Aorta (tissue), 5 donors: ENCODE measurements at regions not wholly inside any gene's neighbourhood (a gene's known extent, or its start where the extent isn't known, plus 50 kb on each side); places are given as distances from the start of the nearest gene placed in this dataset.

Experiments
- ATAC-seq: fragments of 200-7000 bp; cut with Tn5 transposase; one replicate; pipeline ENCODE4 v1.9.1; 2022; ENCODE audit warnings: moderate library complexity; ENCODE audit not compliant: low FRiP score
- DNase-seq, 2 donors: peaks; one replicate each; pipeline ENCODE4 v3.0.0-alpha.2; 2020
- H3K27ac ChIP-seq, 2 donors: one replicate each; pipeline ENCODE4 v1.5.1; 2013; ENCODE audit warnings: low read length in 2 of 2, mild to moderate bottlenecking in 2 of 2, moderate library complexity in 2 of 2, control low read depth in 1 of 2, inconsistent platforms in 1 of 2, low read depth in 1 of 2
- H3K27me3 ChIP-seq, 2 donors: one replicate each; pipeline ENCODE4 v1.6.1; 2013; ENCODE audit warnings: control low read depth in 1 of 2, low read length in 1 of 2, mild to moderate bottlenecking in 1 of 2, moderate library complexity in 1 of 2; ENCODE audit not compliant: insufficient read depth in 2 of 2, control insufficient read depth in 1 of 2
- H3K36me3 ChIP-seq, 2 donors: one replicate each; pipeline ENCODE4 v1.6.1; 2013; ENCODE audit warnings: control low read depth in 1 of 2, low read length in 1 of 2, mild to moderate bottlenecking in 1 of 2; ENCODE audit not compliant: insufficient read depth in 2 of 2, control insufficient read depth in 1 of 2
- H3K4me1 ChIP-seq, 2 donors: one replicate each; pipeline ENCODE4 v1.6.1; 2013; ENCODE audit warnings: low read length in 2 of 2, control low read depth in 1 of 2, mild to moderate bottlenecking in 1 of 2, moderate library complexity in 1 of 2; ENCODE audit not compliant: insufficient read depth in 2 of 2, control insufficient read depth in 1 of 2
- H3K4me3 ChIP-seq, 2 donors: one replicate each; pipeline ENCODE4 v1.5.1; 2013; ENCODE audit warnings: low read length in 2 of 2, control low read depth in 1 of 2, mild to moderate bottlenecking in 1 of 2
- H3K9me3 ChIP-seq: one replicate; pipeline ENCODE4 v1.6.1; 2013; ENCODE audit warnings: mild to moderate bottlenecking, low read length; ENCODE audit not compliant: control insufficient read depth
- WGBS, 2 donors: extraction: QIAGEN DNeasy Blood & Tissue Kit; methylation state at CpG; one replicate each; pipeline ENCODE4 v1.1.7; 2013; 5-methylcytosine and 5-hydroxymethylcytosine counted together
- intact Hi-C, 2 donors: fragments of 100-400 bp; cut with DNase I; formaldehyde crosslinking; loops; one replicate each; pipeline versions ENCODE4 v1.14.2 to v1.15.0; 2022
- donor health status: healthy with polysubstance abuse.
- donor health status: Bipolar disorder and iron deficiency.
- donor health status: DM: no; HTN: no; CAD: no.
- donor health status: DM: no; HTN: no; CAD: no.
- donor health status: DM: yes; HTN: yes; CAD: no.

GRCh38 chr11:41983475-41983874 lies 524.0 kb upstream of the LRRC4C start:
- Histone ChIP-seq H3K27me3 (no peaks in the 10 kb centered on the region), H3K27ac (no peak overlapping the region), H3K4me1 (no peaks in the 10 kb centered on the region), H3K4me3 (no peak overlapping the region), H3K36me3 (no peaks in the 10 kb centered on the region), H3K9me3 (no peaks in the 10 kb centered on the region)
- intact Hi-C loops, result no loop called here
- ATAC-seq (no peak), DNase-seq (no peak)

GRCh38 chr11:41984023-41984422 lies 524.6 kb upstream of the LRRC4C start:
- no peaks in the 10 kb centered on the region for H3K36me3 ChIP-seq
- no peaks in the 10 kb centered on the region for H3K27me3 ChIP-seq
- no peaks in the 10 kb centered on the region for H3K9me3 ChIP-seq
- intact Hi-C loops, result no loop called here
- no peaks in the 10 kb centered on the region for H3K4me1 ChIP-seq
- 91 to 96% methylated on average over 2 of the region's 2 CpGs for WGBS, 2 donors
- ATAC-seq, result no peak
- H3K27ac ChIP-seq, result no peak overlapping the region
- DNase-seq, result no peak
- no peak overlapping the region for H3K4me3 ChIP-seq

GRCh38 chr11:41985799-41986198 lies 526.3 kb upstream of the LRRC4C start:
- DNase-seq (peak in 1 of 2 donors; percentile 62), ATAC-seq (no peak)
- no peak overlapping the region for H3K27ac ChIP-seq
- no peaks in the 10 kb centered on the region for H3K36me3 ChIP-seq
- 96 to 99% methylated on average over 6 of the region's 6 CpGs for WGBS, 2 donors
- H3K4me1 ChIP-seq, result no peaks in the 10 kb centered on the region
- H3K9me3 ChIP-seq, result no peaks in the 10 kb centered on the region
- no peaks in the 10 kb centered on the region for H3K27me3 ChIP-seq
- intact Hi-C loops, result no loop called here
- no peak overlapping the region for H3K4me3 ChIP-seq

DNA sequence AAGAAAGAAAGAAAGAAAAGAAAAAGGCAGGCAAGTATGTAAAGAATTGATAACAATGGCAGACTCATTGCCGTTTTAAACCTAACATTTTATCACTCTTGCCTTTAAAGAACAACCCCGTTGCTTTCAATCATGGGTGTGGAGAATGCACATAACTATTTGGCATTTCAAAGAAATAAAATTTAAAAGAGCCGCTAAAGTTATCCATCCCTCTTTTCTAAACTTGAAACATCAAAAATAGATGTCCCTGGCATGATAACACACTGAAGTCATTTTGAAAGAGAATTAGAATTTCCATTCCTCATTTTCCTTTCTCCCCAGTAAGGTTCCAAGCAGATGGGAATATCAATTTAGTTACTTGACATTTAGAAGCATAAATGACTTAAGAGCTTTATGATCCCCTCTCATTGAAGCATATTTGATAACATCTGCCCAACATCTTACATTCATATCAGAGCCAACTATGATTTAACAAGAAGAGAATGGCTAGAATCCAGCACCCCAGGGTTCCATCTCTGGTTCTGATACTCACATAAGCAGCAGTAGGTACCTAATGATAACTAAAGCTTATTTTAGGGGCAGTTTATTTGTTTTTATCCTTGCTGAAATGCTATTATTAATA lies 529.6 kb upstream of the LRRC4C start:
- DNase-seq (no peak), ATAC-seq (no peak)
- Histone ChIP-seq H3K4me3 (no peak overlapping the region), H3K27me3 (no peaks in the 10 kb centered on the region), H3K36me3 (no peaks in the 10 kb centered on the region), H3K27ac (no peak overlapping the region), H3K4me1 (no peaks in the 10 kb centered on the region), H3K9me3 (no peaks in the 10 kb centered on the region)
- intact Hi-C loops, result no loop called here
- 27 to 44% methylated on average over 3 of the region's 3 CpGs for WGBS, 2 donors

DNA sequence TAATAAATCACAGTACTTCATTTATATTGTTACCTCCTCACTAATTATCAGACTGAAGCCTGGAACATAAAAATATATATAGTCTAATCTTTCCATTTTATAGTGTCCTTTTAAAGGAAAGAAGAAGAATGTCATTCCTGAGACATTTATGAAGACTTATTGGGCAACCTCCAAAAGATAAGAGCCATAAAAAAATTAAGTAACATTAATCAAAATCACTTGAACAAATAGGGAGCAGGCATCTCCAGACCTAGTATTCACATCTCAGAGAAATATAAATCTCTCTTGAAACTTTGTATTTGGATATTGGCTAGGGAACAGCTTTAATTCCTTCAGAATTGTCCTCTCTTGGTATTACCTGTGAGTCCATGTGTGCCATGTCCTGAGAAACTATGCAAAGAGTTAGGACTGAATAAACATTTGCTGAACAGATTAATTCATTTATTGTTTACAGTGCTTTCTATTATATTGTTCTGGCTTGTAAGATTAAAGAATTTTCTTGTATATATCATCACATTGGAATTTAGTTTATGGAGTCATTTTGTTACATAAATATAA lies 530.5 kb upstream of the LRRC4C start:
- H3K27me3 ChIP-seq, result no peaks in the 10 kb centered on the region
- DNase-seq (no peak), ATAC-seq (no peak)
- H3K4me3 ChIP-seq, result no peak overlapping the region
- no peaks in the 10 kb centered on the region for H3K4me1 ChIP-seq
- intact Hi-C loops, result no loop called here
- no peak overlapping the region for H3K27ac ChIP-seq
- no peaks in the 10 kb centered on the region for H3K9me3 ChIP-seq
- H3K36me3 ChIP-seq, result no peaks in the 10 kb centered on the region

- Histone ChIP-seq H3K4me3 (no peak overlapping the region), H3K27ac (no peak overlapping the region), H3K36me3 (no peaks in the 10 kb centered on the region), H3K4me1 (no peaks in the 10 kb centered on the region), H3K27me3 (no peaks in the 10 kb centered on the region), H3K9me3 (no peaks in the 10 kb centered on the region)
- WGBS, 2 donors, result 63 to 72% methylated on average over 1 of the region's 1 CpG
- intact Hi-C loops, result no loop called here
- no peak for ATAC-seq
- no peak for DNase-seq
These were observed 537.1 kb upstream of the LRRC4C start for GRCh38 chr11:41996533-41996932.

DNA sequence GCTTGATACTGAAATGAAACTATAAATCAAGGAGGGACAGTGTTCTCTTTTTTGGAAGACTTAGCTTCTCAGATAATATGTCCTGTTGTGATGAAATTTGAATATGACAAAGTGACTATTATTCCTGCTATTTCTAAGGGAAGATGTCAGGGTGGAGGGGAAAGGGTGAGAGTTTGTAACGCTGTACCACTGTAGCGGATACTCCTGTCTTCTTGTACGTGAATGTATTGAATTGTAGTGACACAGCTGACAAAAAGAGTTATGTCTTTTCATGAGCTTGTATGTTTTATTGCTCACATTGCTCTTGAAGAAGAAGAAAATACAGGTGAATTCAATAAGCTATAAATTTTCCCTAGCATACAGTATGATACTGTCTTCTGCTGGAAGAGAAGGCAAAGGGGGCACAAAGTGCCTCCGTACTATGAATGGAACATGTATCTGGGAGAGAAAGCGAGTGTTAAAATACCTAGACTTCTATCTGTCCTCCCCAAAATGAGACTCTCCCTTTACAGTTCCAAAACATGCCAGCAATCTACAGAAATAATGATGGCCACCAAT lies 538.5 kb upstream of the LRRC4C start:
- Histone ChIP-seq H3K36me3 (no peaks in the 10 kb centered on the region), H3K27me3 (no peaks in the 10 kb centered on the region), H3K27ac (no peak overlapping the region), H3K4me3 (no peak overlapping the region), H3K4me1 (no peaks in the 10 kb centered on the region), H3K9me3 (no peaks in the 10 kb centered on the region)
- intact Hi-C loops, result no loop called here
- DNase-seq, result no peak
- no peak for ATAC-seq
- 85 to 86% methylated on average over 5 of the region's 5 CpGs for WGBS, 2 donors

- Histone ChIP-seq H3K27ac (no peak overlapping the region), H3K9me3 (no peaks in the 10 kb centered on the region), H3K36me3 (no peaks in the 10 kb centered on the region), H3K27me3 (no peaks in the 10 kb centered on the region), H3K4me3 (no peak overlapping the region), H3K4me1 (no peaks in the 10 kb centered on the region)
- no peak for DNase-seq
- intact Hi-C loops, result no loop called here
- no peak for ATAC-seq
These were observed 539.6 kb upstream of the LRRC4C start for GRCh38 chr11:41999066-41999465.

- intact Hi-C loops, result no loop called here
- Histone ChIP-seq H3K9me3 (no peaks in the 10 kb centered on the region), H3K4me3 (no peak overlapping the region), H3K27me3 (no peaks in the 10 kb centered on the region), H3K27ac (no peak overlapping the region), H3K36me3 (no peaks in the 10 kb centered on the region), H3K4me1 (no peaks in the 10 kb centered on the region)
- DNase-seq (no peak), ATAC-seq (no peak)
- 3 to 12% methylated on average over 2 of the region's 2 CpGs for WGBS, 2 donors
These were observed 544.3 kb upstream of the LRRC4C start for GRCh38 chr11:42003801-42004200.
